ENCODE measurements at regions not wholly inside any gene's neighbourhood (a gene's known extent, or its start where the extent isn't known, plus 50 kb on each side); places are given as distances from the start of the nearest gene placed in this dataset.

DNA sequence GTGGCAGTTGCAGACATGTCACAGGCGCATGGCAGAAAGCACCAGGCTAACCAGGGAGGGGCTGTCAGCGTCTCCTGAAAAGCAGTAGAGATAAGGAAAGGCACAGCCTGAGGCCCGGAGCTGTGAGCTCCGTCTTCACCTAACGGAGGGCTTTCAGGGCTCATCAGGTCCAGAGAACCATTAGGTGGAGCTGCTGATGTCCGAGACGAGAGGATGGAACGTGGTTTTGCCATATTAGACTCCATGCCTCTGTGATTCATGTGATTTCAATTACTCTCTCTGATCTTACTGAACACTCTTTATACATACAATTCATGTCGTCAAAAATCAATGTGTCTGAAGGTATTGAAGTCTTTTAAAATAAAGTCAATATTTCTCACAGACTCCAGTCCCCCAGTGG, 120.3 kb upstream of the RAB6C start:
- Histone ChIP-seq H3K4me3 (ENCODE audit: low read depth, low read length, poor library complexity, severe bottlenecking) (no peak overlapping the region), H3K36me3 (ENCODE audit: insufficient read depth, low read length, poor library complexity, severe bottlenecking) (no peaks in the 10 kb centered on the region), H3K9me3 (ENCODE audit: low read depth, low read length, poor library complexity, severe bottlenecking) (no peaks in the 10 kb centered on the region), H3K27me3 (replicated peaks; ENCODE audit: insufficient read depth, low read depth, low read length, poor library complexity) (no peaks in the 10 kb centered on the region), H3K4me1 (ENCODE audit: insufficient read depth, low read length, poor library complexity, severe bottlenecking) (no peaks in the 10 kb centered on the region), H3K27ac (ENCODE audit: low read depth, low read length, poor library complexity, severe bottlenecking) (no peak overlapping the region)
- POLR2A ChIA-PET (ENCODE audit: low non-redundant PET) = no interaction called here
- DNase-seq (ENCODE audit: low spot score) = no peak
- intact Hi-C loops (cut with micrococcal nuclease; ENCODE audit: unreplicated experiment) = no loop called here
- BruUV-seq (replicated peaks) = no TSS peak
- TF ChIP-seq, protein P1, sequence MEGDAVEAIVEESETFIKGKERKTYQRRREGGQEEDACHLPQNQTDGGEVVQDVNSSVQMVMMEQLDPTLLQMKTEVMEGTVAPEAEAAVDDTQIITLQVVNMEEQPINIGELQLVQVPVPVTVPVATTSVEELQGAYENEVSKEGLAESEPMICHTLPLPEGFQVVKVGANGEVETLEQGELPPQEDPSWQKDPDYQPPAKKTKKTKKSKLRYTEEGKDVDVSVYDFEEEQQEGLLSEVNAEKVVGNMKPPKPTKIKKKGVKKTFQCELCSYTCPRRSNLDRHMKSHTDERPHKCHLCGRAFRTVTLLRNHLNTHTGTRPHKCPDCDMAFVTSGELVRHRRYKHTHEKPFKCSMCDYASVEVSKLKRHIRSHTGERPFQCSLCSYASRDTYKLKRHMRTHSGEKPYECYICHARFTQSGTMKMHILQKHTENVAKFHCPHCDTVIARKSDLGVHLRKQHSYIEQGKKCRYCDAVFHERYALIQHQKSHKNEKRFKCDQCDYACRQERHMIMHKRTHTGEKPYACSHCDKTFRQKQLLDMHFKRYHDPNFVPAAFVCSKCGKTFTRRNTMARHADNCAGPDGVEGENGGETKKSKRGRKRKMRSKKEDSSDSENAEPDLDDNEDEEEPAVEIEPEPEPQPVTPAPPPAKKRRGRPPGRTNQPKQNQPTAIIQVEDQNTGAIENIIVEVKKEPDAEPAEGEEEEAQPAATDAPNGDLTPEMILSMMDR (conservative IDR thresholded peaks at IDR 0.05; ENCODE audit: low read depth, low read length) = no peak
- no peak for TF ChIP-seq EZH2 (IDR thresholded peaks at IDR 0.05; ENCODE audit: borderline replicate concordance, low read depth, low read length, poor library complexity, severe bottlenecking)
- CTCF ChIA-PET = no interaction called here

DNA sequence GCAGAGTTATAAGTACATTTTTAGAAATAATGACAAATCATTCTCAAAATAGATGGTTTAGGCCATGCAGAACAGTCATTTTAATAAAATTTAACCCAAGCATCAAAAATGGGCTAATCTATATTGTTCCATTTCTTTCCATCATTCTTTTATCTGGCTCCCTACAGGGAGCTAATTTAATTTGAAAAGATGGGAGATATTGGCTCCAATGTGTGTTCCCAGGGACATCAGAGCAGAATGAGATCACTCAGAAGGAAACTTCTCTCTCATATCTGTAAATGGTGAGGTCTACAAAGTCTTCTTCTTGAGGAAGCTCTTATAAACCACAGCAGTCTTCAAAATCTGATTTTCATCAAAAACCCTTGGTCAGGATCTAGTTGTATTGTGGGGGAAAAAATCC, 119.4 kb upstream of the RAB6C start:
- Histone ChIP-seq H3K36me3 (ENCODE audit: insufficient read depth, low read length, poor library complexity, severe bottlenecking) (no peaks in the 10 kb centered on the region), H3K27me3 (replicated peaks; ENCODE audit: insufficient read depth, low read depth, low read length, poor library complexity) (no peaks in the 10 kb centered on the region), H3K4me3 (ENCODE audit: low read depth, low read length, poor library complexity, severe bottlenecking) (no peak overlapping the region), H3K9me3 (ENCODE audit: low read depth, low read length, poor library complexity, severe bottlenecking) (no peaks in the 10 kb centered on the region), H3K4me1 (ENCODE audit: insufficient read depth, low read length, poor library complexity, severe bottlenecking) (no peaks in the 10 kb centered on the region), H3K27ac (ENCODE audit: low read depth, low read length, poor library complexity, severe bottlenecking) (no peak overlapping the region)
- BruUV-seq (replicated peaks) = no TSS peak
- POLR2A ChIA-PET (ENCODE audit: low non-redundant PET) = no interaction called here
- DNase-seq (ENCODE audit: low spot score) = no peak
- TF ChIP-seq, protein P1 (conservative IDR thresholded peaks at IDR 0.05; ENCODE audit: low read depth, low read length) = no peak
- TF ChIP-seq EZH2 (IDR thresholded peaks at IDR 0.05; ENCODE audit: borderline replicate concordance, low read depth, low read length, poor library complexity, severe bottlenecking) = no peak
- intact Hi-C loops (cut with micrococcal nuclease; ENCODE audit: unreplicated experiment) = no loop called here
- CTCF ChIA-PET = no interaction called here

DNA sequence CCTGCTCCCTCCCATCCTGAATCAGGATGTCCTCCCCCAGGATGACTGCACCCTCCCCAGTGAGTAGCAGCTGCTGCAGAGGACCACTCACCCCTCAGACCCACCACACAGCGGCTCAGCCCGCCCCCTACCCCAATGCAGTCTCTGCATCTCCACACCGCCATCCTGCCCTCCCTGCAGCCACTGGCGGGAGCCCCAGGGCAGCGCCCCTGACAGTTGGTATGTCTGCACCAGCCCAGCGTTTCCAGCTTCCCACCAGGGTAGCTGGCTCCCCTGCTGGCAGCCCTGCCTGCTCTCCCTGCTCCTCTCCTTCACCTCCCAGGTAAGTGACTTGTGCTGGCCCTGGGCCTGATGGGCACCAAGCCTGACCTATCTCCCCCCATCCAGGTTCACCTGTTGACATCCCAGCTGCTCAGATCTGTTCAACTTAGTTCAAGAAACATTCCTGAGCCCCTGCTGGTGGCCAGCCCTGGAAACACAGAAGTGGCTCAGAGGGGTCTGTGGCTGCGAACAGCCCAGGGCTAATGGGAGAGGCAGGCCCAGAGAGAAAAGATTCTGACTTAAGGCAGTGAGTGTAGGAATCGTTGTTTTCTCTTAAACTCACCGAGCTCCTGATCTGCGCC, 117.7 kb upstream of the RAB6C start:
- Histone ChIP-seq H3K36me3 (ENCODE audit: insufficient read depth, low read length, poor library complexity, severe bottlenecking) (no peaks in the 10 kb centered on the region), H3K27me3 (replicated peaks; ENCODE audit: insufficient read depth, low read depth, low read length, poor library complexity) (no peaks in the 10 kb centered on the region), H3K4me3 (ENCODE audit: low read depth, low read length, poor library complexity, severe bottlenecking) (no peak overlapping the region), H3K9me3 (ENCODE audit: low read depth, low read length, poor library complexity, severe bottlenecking) (no peaks in the 10 kb centered on the region), H3K4me1 (ENCODE audit: insufficient read depth, low read length, poor library complexity, severe bottlenecking) (no peaks in the 10 kb centered on the region), H3K27ac (ENCODE audit: low read depth, low read length, poor library complexity, severe bottlenecking) (no peak overlapping the region)
- TF ChIP-seq EZH2 (IDR thresholded peaks at IDR 0.05; ENCODE audit: borderline replicate concordance, low read depth, low read length, poor library complexity, severe bottlenecking) = no peak
- TF ChIP-seq, protein P1 (conservative IDR thresholded peaks at IDR 0.05; ENCODE audit: low read depth, low read length) = no peak
- ChIA-PET POLR2A (ENCODE audit: low non-redundant PET) (no interaction called here), CTCF (no interaction called here)
- no TSS peak for BruUV-seq (replicated peaks)
- no peak for DNase-seq (ENCODE audit: low spot score)
- intact Hi-C loops (cut with micrococcal nuclease; ENCODE audit: unreplicated experiment) = no loop called here

All from A673 (cell line).